Vagina (tissue), 2 donors: ENCODE measurements at regions not wholly inside any gene's neighbourhood (a gene's known extent, or its start where the extent isn't known, plus 50 kb on each side); places are given as distances from the start of the nearest gene placed in this dataset.

Experiments used
- DNase-seq, 2 donors: peaks; one replicate each; pipeline ENCODE4 v3.0.0-alpha.2; 2017; ENCODE audit errors: extremely low spot score in 2 of 2
- H3K27ac ChIP-seq: fragments of 200-600 bp; sonication (generic); one replicate; pipeline ENCODE4 v1.5.1; 2019
- H3K27me3 ChIP-seq: fragments of 200-600 bp; sonication (generic); one replicate; pipeline ENCODE4 v1.5.1; 2019
- H3K36me3 ChIP-seq, 2 donors: fragments of 200-600 bp; sonication (generic); one replicate each; pipeline ENCODE4 v1.5.1; 2017 to 2019
- H3K4me1 ChIP-seq: fragments of 200-600 bp; sonication (generic); one replicate; pipeline ENCODE4 v1.5.1; 2019
- H3K4me3 ChIP-seq, 2 donors: fragments of 200-600 bp; sonication (generic); 1 replicate in 1 of 2; 2 replicates in 1 of 2; pipeline ENCODE4 v1.5.1; 2016 to 2019
- H3K9me3 ChIP-seq: fragments of 200-600 bp; sonication (generic); one replicate; pipeline ENCODE4 v1.5.1; 2019
- POLR2A ChIP-seq, 2 donors: fragments of 450-650 bp; IDR thresholded peaks; one replicate each; pipeline ENCODE4 v1.6.1; 2017; ENCODE audit warnings: antibody characterized with exemption in 2 of 2, mild to moderate bottlenecking in 2 of 2, moderate library complexity in 2 of 2
- POLR2AphosphoS5 ChIP-seq, 2 donors: sonication (generic); formaldehyde crosslinking; IDR thresholded peaks; one replicate each; pipeline ENCODE4 v1.9.0; 2017; ENCODE audit warnings: antibody characterized with exemption in 2 of 2, mild to moderate bottlenecking in 2 of 2, low read depth in 1 of 2; ENCODE audit not compliant: insufficient read depth in 1 of 2
- intact Hi-C: fragments of 100-400 bp; cut with DNase I; formaldehyde crosslinking; loops from one replicate; pipeline ENCODE4 v1.15.1; 2023
- TF ChIP-seq, protein P1 (sequence below), 3 experiments: fragments of 450-650 bp in 2 of 3; fragments of 200-600 bp in 1 of 3; sonication (generic) in 1 of 3; IDR thresholded peaks; one replicate each; pipeline ENCODE4 v1.5.1; 2017 to 2019; ENCODE audit warnings: antibody characterized with exemption in 3 of 3, mild to moderate bottlenecking in 2 of 3, moderate library complexity in 2 of 3

- intact Hi-C loops = no loop called here
- H3K27ac ChIP-seq = no peak overlapping the region
- H3K4me1 ChIP-seq = no peaks in the 10 kb centered on the region
- peak; percentile 65 to 91 for DNase-seq
- TF ChIP-seq POLR2AphosphoS5 (IDR thresholded peaks at IDR 0.05; ENCODE audit: insufficient read depth in 1 of 2, low read depth in 1 of 2) (no peak), POLR2A (IDR thresholded peaks at IDR 0.05) (no peak)
- TF ChIP-seq, protein P1, sequence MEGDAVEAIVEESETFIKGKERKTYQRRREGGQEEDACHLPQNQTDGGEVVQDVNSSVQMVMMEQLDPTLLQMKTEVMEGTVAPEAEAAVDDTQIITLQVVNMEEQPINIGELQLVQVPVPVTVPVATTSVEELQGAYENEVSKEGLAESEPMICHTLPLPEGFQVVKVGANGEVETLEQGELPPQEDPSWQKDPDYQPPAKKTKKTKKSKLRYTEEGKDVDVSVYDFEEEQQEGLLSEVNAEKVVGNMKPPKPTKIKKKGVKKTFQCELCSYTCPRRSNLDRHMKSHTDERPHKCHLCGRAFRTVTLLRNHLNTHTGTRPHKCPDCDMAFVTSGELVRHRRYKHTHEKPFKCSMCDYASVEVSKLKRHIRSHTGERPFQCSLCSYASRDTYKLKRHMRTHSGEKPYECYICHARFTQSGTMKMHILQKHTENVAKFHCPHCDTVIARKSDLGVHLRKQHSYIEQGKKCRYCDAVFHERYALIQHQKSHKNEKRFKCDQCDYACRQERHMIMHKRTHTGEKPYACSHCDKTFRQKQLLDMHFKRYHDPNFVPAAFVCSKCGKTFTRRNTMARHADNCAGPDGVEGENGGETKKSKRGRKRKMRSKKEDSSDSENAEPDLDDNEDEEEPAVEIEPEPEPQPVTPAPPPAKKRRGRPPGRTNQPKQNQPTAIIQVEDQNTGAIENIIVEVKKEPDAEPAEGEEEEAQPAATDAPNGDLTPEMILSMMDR (IDR thresholded peaks at IDR 0.05) = no peak
- H3K27me3 ChIP-seq = no peaks in the 10 kb centered on the region
- H3K9me3 ChIP-seq = no peaks in the 10 kb centered on the region
- no peak overlapping the region for H3K4me3 ChIP-seq
- no peaks in the 10 kb centered on the region for H3K36me3 ChIP-seq
Observed at GRCh38 chr20:40776466-40777457, 87.7 kb upstream of the MAFB start.

DNA sequence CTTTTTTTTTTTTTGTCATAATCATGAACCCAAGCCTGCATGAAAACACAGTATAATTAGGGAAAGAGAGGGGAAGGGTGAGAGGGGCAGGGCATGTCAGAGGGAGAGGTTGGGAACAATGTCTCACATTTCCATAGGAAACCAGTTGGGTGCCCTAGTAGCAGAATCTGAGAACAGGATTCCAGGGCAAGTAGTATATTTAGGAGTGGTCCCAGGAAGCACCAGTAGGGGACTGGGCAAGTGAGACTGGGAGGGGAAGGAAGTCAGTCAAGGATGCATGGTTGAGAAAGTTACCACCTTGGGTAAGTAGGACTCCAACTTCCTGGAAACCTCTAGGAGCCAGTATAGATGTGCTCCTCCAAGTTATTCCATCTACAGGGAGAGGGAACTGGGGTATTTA is 88.6 kb upstream of the MAFB start:
- Histone ChIP-seq H3K36me3 (no peaks in the 10 kb centered on the region), H3K4me1 (no peaks in the 10 kb centered on the region), H3K9me3 (no peaks in the 10 kb centered on the region), H3K27me3 (no peaks in the 10 kb centered on the region), H3K4me3 (no peak overlapping the region), H3K27ac (no peak overlapping the region)
- TF ChIP-seq, protein P1 (IDR thresholded peaks at IDR 0.05) = no peak
- TF ChIP-seq POLR2A (IDR thresholded peaks at IDR 0.05) (no peak), POLR2AphosphoS5 (IDR thresholded peaks at IDR 0.05; ENCODE audit: insufficient read depth in 1 of 2, low read depth in 1 of 2) (no peak)
- intact Hi-C loops = no loop called here
- DNase-seq = peak; percentile 25 to 49

- DNase-seq = peak in 1 of 2 donors; percentile 20
- no peaks in the 10 kb centered on the region for H3K9me3 ChIP-seq
- H3K27me3 ChIP-seq = no peaks in the 10 kb centered on the region
- H3K4me1 ChIP-seq = no peaks in the 10 kb centered on the region
- TF ChIP-seq POLR2A (IDR thresholded peaks at IDR 0.05) = no peak
- no peak for TF ChIP-seq POLR2AphosphoS5 (IDR thresholded peaks at IDR 0.05; ENCODE audit: insufficient read depth in 1 of 2, low read depth in 1 of 2)
- TF ChIP-seq, protein P1 (IDR thresholded peaks at IDR 0.05) = no peak
- no peak overlapping the region for H3K27ac ChIP-seq
- no peak overlapping the region for H3K4me3 ChIP-seq
- H3K36me3 ChIP-seq = no peaks in the 10 kb centered on the region
- intact Hi-C loops = no loop called here
Observed at GRCh38 chr20:40778894-40779496, 90.0 kb upstream of the MAFB start.

GRCh38 chr20:40781327-40782042 is 92.4 kb upstream of the MAFB start:
- no peak for TF ChIP-seq POLR2A (IDR thresholded peaks at IDR 0.05)
- TF ChIP-seq POLR2AphosphoS5 (IDR thresholded peaks at IDR 0.05; ENCODE audit: insufficient read depth in 1 of 2, low read depth in 1 of 2) = no peak
- TF ChIP-seq, protein P1 (IDR thresholded peaks at IDR 0.05) = no peak
- peak in 1 of 2 donors; percentile 18 for DNase-seq
- Histone ChIP-seq H3K36me3 (no peaks in the 10 kb centered on the region), H3K27ac (no peak overlapping the region), H3K9me3 (no peaks in the 10 kb centered on the region), H3K4me1 (no peaks in the 10 kb centered on the region), H3K4me3 (no peak overlapping the region), H3K27me3 (no peaks in the 10 kb centered on the region)
- intact Hi-C loops = no loop called here
